Endodermal cell (in vitro differentiated cells): ENCODE measurements at regions not wholly inside any gene's neighbourhood (a gene's known extent, or its start where the extent isn't known, plus 50 kb on each side); places are given as distances from the start of the nearest gene placed in this dataset.

Experiments used
- DNase-seq: peaks from one replicate; pipeline ENCODE4 v3.0.0-alpha.2; 2017
- H3K27ac ChIP-seq: 2 replicates; pipeline ENCODE4 v1.5.1; 2013; ENCODE audit warnings: mild to moderate bottlenecking, low read depth, low read length, moderate library complexity
- H3K27me3 ChIP-seq: 2 replicates; pipeline ENCODE4 v1.6.1; 2013; ENCODE audit warnings: mild to moderate bottlenecking, low read length, moderate library complexity; ENCODE audit not compliant: insufficient read depth, control insufficient read depth, poor library complexity, severe bottlenecking
- H3K36me3 ChIP-seq: 2 replicates; pipeline ENCODE4 v1.7.0; 2013; ENCODE audit warnings: mild to moderate bottlenecking, low read length, moderate library complexity; ENCODE audit not compliant: control insufficient read depth, insufficient read depth
- H3K4me1 ChIP-seq: one replicate; pipeline ENCODE4 v1.7.0; 2013; ENCODE audit warnings: low read length; ENCODE audit not compliant: control insufficient read depth, insufficient read depth
- H3K4me3 ChIP-seq: 2 replicates; pipeline ENCODE4 v1.5.1; 2013; ENCODE audit warnings: mild to moderate bottlenecking, low read length, moderate library complexity
- H3K9ac ChIP-seq: 2 replicates; pipeline ENCODE4 v1.6.1; 2013; ENCODE audit warnings: mild to moderate bottlenecking, low read length, moderate library complexity; ENCODE audit not compliant: poor library complexity, severe bottlenecking; ENCODE audit errors: extremely low read depth
- H3K9me3 ChIP-seq: 2 replicates; pipeline ENCODE4 v1.6.1; 2013; ENCODE audit warnings: mild to moderate bottlenecking, low read length, moderate library complexity; ENCODE audit not compliant: control insufficient read depth
- H3K27ac Mint-ChIP-seq: 2 replicates; pipeline ENCODE4 v1.8.0; 2020; ENCODE audit warnings: mixed read lengths
- H3K27me3 Mint-ChIP-seq: 2 replicates; pipeline ENCODE4 v1.8.0; 2021; ENCODE audit warnings: mild to moderate bottlenecking, mixed read lengths; ENCODE audit not compliant: insufficient read depth
- H3K36me3 Mint-ChIP-seq: 2 replicates; pipeline ENCODE4 v1.8.0; 2020; ENCODE audit warnings: low read depth, mixed read lengths
- H3K4me1 Mint-ChIP-seq: 2 replicates; pipeline ENCODE4 v1.8.0; 2020; ENCODE audit warnings: mixed read lengths
- H3K4me3 Mint-ChIP-seq: 2 replicates; pipeline ENCODE4 v1.8.0; 2020; ENCODE audit warnings: mild to moderate bottlenecking, moderate library complexity, mixed read lengths
- H3K9me3 Mint-ChIP-seq: 2 replicates; pipeline ENCODE4 v1.8.0; 2020; ENCODE audit warnings: mild to moderate bottlenecking, mixed read lengths
- WGBS, 2 experiments: methylation state at CpG; one replicate each; pipeline versions ENCODE4 v1.1.5 to v1.1.7; 2013; ENCODE audit warnings: missing lambda C conversion rate in 2 of 2, mixed read lengths in 1 of 2; ENCODE audit not compliant: insufficient coverage in 1 of 2, insufficient read length in 1 of 2; 5-methylcytosine and 5-hydroxymethylcytosine counted together
- TF ChIP-seq, protein P1 (sequence below): fragments of 200-600 bp; sonication (generic); conservative IDR thresholded peaks from 2 replicates; pipeline ENCODE4 v1.5.0; 2021; ENCODE audit warnings: antibody characterized with exemption, mild to moderate bottlenecking

DNA sequence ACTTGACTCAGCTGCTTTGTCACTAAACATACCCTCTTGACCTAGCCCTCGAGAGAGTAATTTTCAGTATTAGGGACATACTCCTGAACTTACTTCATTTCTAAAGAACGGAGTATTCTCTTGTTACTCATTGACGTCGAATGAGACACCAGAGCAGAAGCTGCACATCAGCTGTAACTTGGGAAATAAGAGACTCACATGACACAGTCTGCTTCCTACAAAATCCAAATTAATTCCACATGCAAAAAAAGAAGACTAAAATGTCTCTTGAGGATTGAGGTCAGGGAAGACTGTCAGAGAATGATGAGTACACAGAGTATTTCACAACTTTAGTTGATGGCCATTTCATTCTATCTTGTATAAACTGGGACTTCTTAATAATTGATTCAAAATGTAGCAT, 114.7 kb upstream of the EGFR start:
- H3K36me3 ChIP-seq = no peaks in the 10 kb centered on the region
- H3K9ac ChIP-seq = no peak overlapping the region
- no peaks in the 10 kb centered on the region for H3K9me3 Mint-ChIP-seq
- H3K4me1 Mint-ChIP-seq = no peaks in the 10 kb centered on the region
- H3K36me3 Mint-ChIP-seq = no peaks in the 10 kb centered on the region
- no peaks in the 10 kb centered on the region for H3K4me1 ChIP-seq
- no peaks in the 10 kb centered on the region for H3K9me3 ChIP-seq
- no peak overlapping the region for H3K27ac ChIP-seq
- 95 to 100% methylated on average over 4 of the region's 4 CpGs for WGBS, 2 experiments
- no peak overlapping the region for H3K27ac Mint-ChIP-seq
- no peaks in the 10 kb centered on the region for H3K27me3 ChIP-seq
- H3K4me3 ChIP-seq = no peak overlapping the region
- no peak overlapping the region for H3K4me3 Mint-ChIP-seq
- no peaks in the 10 kb centered on the region for H3K27me3 Mint-ChIP-seq
- TF ChIP-seq, protein P1, sequence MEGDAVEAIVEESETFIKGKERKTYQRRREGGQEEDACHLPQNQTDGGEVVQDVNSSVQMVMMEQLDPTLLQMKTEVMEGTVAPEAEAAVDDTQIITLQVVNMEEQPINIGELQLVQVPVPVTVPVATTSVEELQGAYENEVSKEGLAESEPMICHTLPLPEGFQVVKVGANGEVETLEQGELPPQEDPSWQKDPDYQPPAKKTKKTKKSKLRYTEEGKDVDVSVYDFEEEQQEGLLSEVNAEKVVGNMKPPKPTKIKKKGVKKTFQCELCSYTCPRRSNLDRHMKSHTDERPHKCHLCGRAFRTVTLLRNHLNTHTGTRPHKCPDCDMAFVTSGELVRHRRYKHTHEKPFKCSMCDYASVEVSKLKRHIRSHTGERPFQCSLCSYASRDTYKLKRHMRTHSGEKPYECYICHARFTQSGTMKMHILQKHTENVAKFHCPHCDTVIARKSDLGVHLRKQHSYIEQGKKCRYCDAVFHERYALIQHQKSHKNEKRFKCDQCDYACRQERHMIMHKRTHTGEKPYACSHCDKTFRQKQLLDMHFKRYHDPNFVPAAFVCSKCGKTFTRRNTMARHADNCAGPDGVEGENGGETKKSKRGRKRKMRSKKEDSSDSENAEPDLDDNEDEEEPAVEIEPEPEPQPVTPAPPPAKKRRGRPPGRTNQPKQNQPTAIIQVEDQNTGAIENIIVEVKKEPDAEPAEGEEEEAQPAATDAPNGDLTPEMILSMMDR = no peak
- no peak for DNase-seq

DNA sequence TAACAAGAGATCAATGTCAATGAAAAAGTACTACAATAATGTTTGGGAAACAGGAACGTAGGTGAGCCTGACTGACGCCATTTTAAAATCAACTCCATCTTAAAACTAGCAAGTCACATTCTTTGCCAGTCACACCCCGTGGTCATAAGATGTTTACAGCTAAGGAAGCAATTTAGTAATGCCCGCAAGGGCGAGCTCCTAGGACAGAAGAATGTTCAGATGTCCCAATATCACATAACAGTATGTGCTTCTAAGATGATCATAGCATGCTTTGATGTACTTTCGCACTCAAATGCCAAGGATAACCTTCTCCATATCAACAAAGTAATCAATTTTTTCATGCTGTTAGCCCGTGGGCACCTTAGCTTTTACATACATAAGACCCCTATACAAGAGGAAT, 113.8 kb upstream of the EGFR start:
- no peaks in the 10 kb centered on the region for H3K9me3 ChIP-seq
- WGBS, 2 experiments = 93 to 95% methylated on average over 6 to 7 of the region's 7 CpGs
- no peaks in the 10 kb centered on the region for H3K36me3 ChIP-seq
- TF ChIP-seq, protein P1 = no peak
- Mint-ChIP-seq H3K4me1 (no peaks in the 10 kb centered on the region), H3K27me3 (no peaks in the 10 kb centered on the region), H3K27ac (no peak overlapping the region), H3K36me3 (no peaks in the 10 kb centered on the region), H3K9me3 (no peaks in the 10 kb centered on the region), H3K4me3 (no peak overlapping the region)
- no peaks in the 10 kb centered on the region for H3K4me1 ChIP-seq
- H3K27ac ChIP-seq = no peak overlapping the region
- H3K27me3 ChIP-seq = no peaks in the 10 kb centered on the region
- H3K4me3 ChIP-seq = no peak overlapping the region
- no peak for DNase-seq
- no peak overlapping the region for H3K9ac ChIP-seq

- H3K4me3 ChIP-seq = no peak overlapping the region
- no peaks in the 10 kb centered on the region for H3K27me3 Mint-ChIP-seq
- no peak overlapping the region for H3K27ac ChIP-seq
- H3K27ac Mint-ChIP-seq = no peak overlapping the region
- WGBS, 2 experiments = 94 to 97% methylated on average over 4 of the region's 4 CpGs
- no peaks in the 10 kb centered on the region for H3K27me3 ChIP-seq
- TF ChIP-seq, protein P1 = no peak
- H3K9ac ChIP-seq = no peak overlapping the region
- H3K36me3 ChIP-seq = no peaks in the 10 kb centered on the region
- no peaks in the 10 kb centered on the region for H3K9me3 ChIP-seq
- no peaks in the 10 kb centered on the region for H3K36me3 Mint-ChIP-seq
- no peaks in the 10 kb centered on the region for H3K4me1 ChIP-seq
- H3K4me3 Mint-ChIP-seq = no peak overlapping the region
- no peak for DNase-seq
- H3K9me3 Mint-ChIP-seq = no peaks in the 10 kb centered on the region
- no peaks in the 10 kb centered on the region for H3K4me1 Mint-ChIP-seq
Measured at GRCh38 chr7:54906963-54907362, 111.9 kb upstream of the EGFR start.
